NT2/D1 (cell line): ENCODE measurements at regions not wholly inside any gene's neighbourhood (a gene's known extent, or its start where the extent isn't known, plus 50 kb on each side); places are given as distances from the start of the nearest gene placed in this dataset.

Experiments
- SUZ12 ChIP-seq: IDR thresholded peaks from 2 replicates; pipeline ENCODE4 v1.6.1; 2011; ENCODE audit not compliant: insufficient read length, insufficient read depth; ENCODE audit errors: extremely low read depth
- YY1 ChIP-seq: IDR thresholded peaks from 2 replicates; pipeline ENCODE4 v1.6.1; 2011; ENCODE audit not compliant: insufficient read length, insufficient read depth

GRCh38 chr6:15121977-15122550 is 123.8 kb upstream of the JARID2 start:
- TF ChIP-seq SUZ12, result no peak
- no peak for TF ChIP-seq YY1
